BLaER1 (cell line): ENCODE measurements at regions not wholly inside any gene's neighbourhood (a gene's known extent, or its start where the extent isn't known, plus 50 kb on each side); places are given as distances from the start of the nearest gene placed in this dataset.
"Not testable (repeated sequence)": the region's sequence is repeated elsewhere in the genome, so short reads cannot be mapped to it uniquely, and the experiment has no call there.

Source experiments
- H3K27ac ChIP-seq: shearing (Covaris generic); formaldehyde crosslinking; 2 replicates; pipeline ENCODE4 v1.8.1; 2022
- H3K27me3 ChIP-seq: shearing (Covaris generic); formaldehyde crosslinking; 2 replicates; pipeline ENCODE4 v1.8.1; 2022
- H3K36me3 ChIP-seq: shearing (Covaris generic); formaldehyde crosslinking; 2 replicates; pipeline ENCODE4 v1.8.1; 2022
- H3K4me1 ChIP-seq: shearing (Covaris generic); formaldehyde crosslinking; 2 replicates; pipeline ENCODE4 v1.8.1; 2022
- H3K4me2 ChIP-seq: shearing (Covaris generic); formaldehyde crosslinking; 2 replicates; pipeline ENCODE4 v1.8.1; 2022
- H3K4me3 ChIP-seq: shearing (Covaris generic); formaldehyde crosslinking; 2 replicates; pipeline ENCODE4 v1.8.1; 2022
- H3K9ac ChIP-seq: shearing (Covaris generic); formaldehyde crosslinking; 2 replicates; pipeline ENCODE4 v1.8.1; 2022
- H3K9me3 ChIP-seq: shearing (Covaris generic); formaldehyde crosslinking; 2 replicates; pipeline ENCODE4 v1.8.1; 2022
- H4K20me1 ChIP-seq: shearing (Covaris generic); formaldehyde crosslinking; 2 replicates; pipeline ENCODE4 v1.8.1; 2022
- Cebpa-rat ChIP-seq: shearing (Covaris generic); IDR thresholded peaks from 2 replicates; pipeline ENCODE4 v1.8.1; 2022

DNA sequence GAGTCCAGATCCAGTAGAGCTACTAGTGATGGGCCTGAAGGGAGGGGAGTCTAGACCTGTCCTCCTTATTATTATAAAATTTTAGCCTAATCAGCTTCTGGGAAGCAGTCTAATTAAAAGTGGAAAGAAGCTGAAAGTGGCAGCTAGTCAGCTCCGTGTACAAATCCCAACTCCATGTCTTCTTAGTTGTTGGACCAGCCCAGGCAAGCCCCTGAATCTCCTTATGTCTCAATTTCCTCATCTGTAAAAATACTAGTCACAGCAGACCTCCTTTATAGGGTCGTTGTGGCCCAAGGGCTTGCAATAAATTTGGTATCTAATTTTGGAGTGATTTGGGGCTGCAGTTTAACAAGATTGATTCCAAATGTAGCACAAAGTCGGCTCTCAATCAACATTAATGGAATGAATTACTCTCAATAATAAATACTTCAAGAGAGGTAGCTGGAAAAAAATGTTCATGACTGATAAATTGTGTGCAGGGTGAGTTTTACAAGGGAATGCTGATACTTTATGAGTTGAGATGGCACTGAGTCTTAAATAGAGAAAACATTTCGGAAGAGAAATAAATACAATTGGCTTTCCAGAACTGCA, 118.3 kb upstream of the NDUFV2 start:
- Histone ChIP-seq H3K4me2 (0 out of 2 replicates have a peak overlapping the region, but pooled peaks have one; percentile 80), H3K9ac (no peak overlapping the region), H3K36me3 (no peaks in the 10 kb centered on the region), H3K4me1 (peaks cover 91% of the 10 kb centered on the region), H3K27me3 (no peaks in the 10 kb centered on the region), H4K20me1 (no peaks in the 10 kb centered on the region), H3K27ac (no peak overlapping the region), H3K9me3 (no peaks in the 10 kb centered on the region), H3K4me3 (no peak overlapping the region)
- no peak for TF ChIP-seq Cebpa-rat

DNA sequence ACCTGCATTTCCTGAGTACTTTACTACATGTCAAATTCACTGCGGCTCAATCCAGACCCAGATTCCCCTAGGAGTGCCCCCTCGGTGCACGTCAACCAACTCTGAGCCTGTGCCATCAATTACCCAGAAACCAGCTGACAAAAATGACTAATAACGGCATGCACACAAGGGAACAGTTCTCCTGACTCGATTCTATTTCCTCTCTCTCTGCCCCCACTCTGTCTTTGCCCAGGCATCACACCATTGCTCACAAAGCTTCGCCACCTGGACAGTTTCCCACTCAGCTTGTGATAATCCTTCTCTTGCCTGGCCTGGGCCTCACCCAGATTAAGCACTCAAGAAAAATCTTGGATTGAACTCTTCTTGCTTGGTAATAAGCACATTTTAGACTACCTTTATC, 115.3 kb upstream of the NDUFV2 start:
- Histone ChIP-seq H3K4me3 (no peak overlapping the region), H3K4me1 (peaks cover 83% of the 10 kb centered on the region), H3K4me2 (peak overlapping the region; percentile 72), H3K27me3 (no peaks in the 10 kb centered on the region), H3K27ac (peak overlapping the region; percentile 20), H4K20me1 (no peaks in the 10 kb centered on the region), H3K9me3 (no peaks in the 10 kb centered on the region), H3K36me3 (no peaks in the 10 kb centered on the region), H3K9ac (peak overlapping the region; percentile 30; the same call in 1 of the 2 replicates)
- no peak for TF ChIP-seq Cebpa-rat

DNA sequence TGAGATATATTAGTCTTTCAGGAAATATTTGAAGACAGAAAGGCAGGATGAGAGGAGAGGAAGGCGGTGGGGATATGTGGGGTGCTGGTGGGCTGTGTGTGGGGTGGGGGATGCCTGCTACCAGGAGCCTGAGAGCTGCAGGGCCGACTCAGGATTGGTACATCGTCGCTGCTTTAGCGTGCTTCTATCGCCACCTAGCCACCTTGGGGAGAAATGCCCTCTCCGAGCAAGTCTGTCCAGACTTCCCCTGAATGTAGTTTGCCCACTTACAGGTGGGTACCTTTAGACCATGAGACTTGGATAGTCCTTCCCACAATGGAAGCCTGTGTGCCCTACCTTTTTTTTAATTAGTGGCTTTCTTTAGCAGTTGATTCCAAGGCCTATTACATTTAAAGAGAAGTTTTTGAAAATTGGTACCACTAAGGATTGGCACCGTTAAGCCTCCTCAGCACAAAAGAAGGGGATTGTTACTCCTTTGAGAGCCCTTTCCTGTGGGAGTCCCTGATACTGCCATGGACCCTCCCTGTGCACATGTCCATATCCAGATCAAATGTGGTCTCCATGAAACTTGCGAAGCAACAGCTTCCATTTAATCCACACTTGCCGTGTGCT, 114.1 kb upstream of the NDUFV2 start:
- Histone ChIP-seq H3K4me3 (no peak overlapping the region), H3K4me2 (peak overlapping the region; percentile 72), H3K27me3 (no peaks in the 10 kb centered on the region), H3K9ac (no peak overlapping the region), H4K20me1 (no peaks in the 10 kb centered on the region), H3K9me3 (no peaks in the 10 kb centered on the region), H3K4me1 (peaks cover 72% of the 10 kb centered on the region), H3K27ac (no peak overlapping the region), H3K36me3 (no peaks in the 10 kb centered on the region)
- no peak for TF ChIP-seq Cebpa-rat

DNA sequence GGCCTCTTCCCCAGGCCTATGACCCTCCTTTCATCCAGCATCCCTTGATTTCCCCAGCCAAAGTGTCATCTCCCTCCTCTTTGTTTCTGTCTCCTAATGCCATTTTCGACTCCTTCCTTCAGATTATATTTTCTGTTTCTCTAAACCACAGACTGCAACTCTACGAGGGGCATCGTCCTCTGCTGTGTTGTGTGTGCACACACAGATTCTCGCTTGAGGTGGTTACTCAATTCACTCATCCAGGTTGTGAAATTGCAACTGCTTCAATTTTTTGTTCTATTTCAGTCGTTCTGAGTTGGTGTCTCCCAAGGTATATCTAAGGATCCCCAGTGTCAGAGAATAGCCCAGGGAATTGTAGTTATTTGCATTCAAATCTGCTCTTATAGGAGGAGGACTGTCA, 113.5 kb upstream of the NDUFV2 start:
- H3K36me3 ChIP-seq = no peaks in the 10 kb centered on the region
- H3K4me3 ChIP-seq = no peak overlapping the region
- H3K27me3 ChIP-seq = no peaks in the 10 kb centered on the region
- H3K27ac ChIP-seq = no peak overlapping the region
- H3K4me1 ChIP-seq = peaks cover 66% of the 10 kb centered on the region
- no peaks in the 10 kb centered on the region for H3K9me3 ChIP-seq
- H4K20me1 ChIP-seq = no peaks in the 10 kb centered on the region
- no peak overlapping the region for H3K9ac ChIP-seq
- H3K4me2 ChIP-seq = peak overlapping the region; percentile 72; the same call in 1 of the 2 replicates
- TF ChIP-seq Cebpa-rat = no peak

DNA sequence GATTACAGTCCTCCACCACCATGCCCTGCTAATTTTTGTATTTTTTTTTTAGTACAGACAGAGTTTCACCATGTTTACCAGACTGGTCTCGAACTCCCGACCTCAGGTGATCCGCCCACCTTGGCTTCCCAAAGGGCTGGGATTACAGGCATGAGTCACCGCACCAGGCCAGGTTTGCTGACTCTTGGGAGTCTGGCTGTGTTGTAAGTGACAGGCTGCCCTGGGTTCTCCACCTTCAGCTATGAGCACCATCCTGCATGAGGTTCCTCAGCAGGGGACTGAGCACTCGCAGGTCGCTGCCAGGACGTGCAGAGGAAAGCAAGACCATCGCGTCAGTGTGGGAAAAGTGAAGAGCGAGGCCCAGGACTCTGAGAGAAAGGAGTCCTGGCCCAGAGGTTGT, 112.6 kb upstream of the NDUFV2 start:
- H3K27me3 ChIP-seq = no peaks in the 10 kb centered on the region
- no peaks in the 10 kb centered on the region for H3K9me3 ChIP-seq
- no peaks in the 10 kb centered on the region for H4K20me1 ChIP-seq
- H3K9ac ChIP-seq = no peak overlapping the region
- no peak overlapping the region for H3K4me3 ChIP-seq
- no peaks in the 10 kb centered on the region for H3K36me3 ChIP-seq
- no peak overlapping the region for H3K4me2 ChIP-seq
- no peak for TF ChIP-seq Cebpa-rat
- peaks cover 64% of the 10 kb centered on the region for H3K4me1 ChIP-seq
- no peak overlapping the region for H3K27ac ChIP-seq

DNA sequence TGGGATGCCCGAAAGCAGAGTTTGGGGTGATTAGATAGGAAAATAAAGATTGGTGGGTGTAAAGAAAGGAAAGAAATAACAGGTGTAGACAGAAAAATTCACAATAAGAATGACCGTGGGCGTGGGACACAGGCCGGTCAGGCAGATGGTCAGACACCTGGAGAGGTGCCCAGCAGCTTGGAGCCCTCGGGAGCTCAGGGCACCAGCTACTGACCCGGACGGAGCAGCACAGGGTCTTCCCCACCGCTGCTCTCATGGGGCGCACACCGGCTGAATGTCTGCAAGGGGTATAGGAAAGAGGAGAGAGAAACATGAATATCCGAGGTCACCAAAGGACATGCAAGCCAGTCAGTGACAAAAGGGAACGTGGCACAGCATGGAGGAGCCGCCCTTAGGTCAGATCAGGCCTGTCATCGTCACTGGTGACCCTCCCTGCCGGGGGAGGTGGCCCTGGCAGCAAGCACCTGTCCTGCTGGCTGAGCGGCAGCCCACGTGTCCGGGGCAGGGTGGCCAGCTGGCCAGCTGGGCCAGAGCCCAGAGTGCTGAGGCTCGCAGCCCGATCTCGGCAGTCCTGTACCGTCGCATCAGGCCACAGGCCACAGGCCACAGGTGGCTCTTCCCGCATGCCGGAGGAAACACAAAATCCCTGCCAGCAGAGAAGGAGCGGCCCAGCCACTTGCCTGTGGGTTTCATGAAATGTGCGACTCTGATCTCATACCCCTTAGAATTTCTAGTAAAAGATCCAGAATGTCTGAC, 112.0 kb upstream of the NDUFV2 start:
- Histone ChIP-seq H4K20me1 (no peaks in the 10 kb centered on the region), H3K36me3 (no peaks in the 10 kb centered on the region), H3K27me3 (no peaks in the 10 kb centered on the region), H3K4me1 (peaks cover 60% of the 10 kb centered on the region), H3K9ac (no peak overlapping the region), H3K9me3 (no peaks in the 10 kb centered on the region), H3K4me3 (no peak overlapping the region), H3K27ac (no peak overlapping the region), H3K4me2 (peak overlapping the region; percentile 9; the same call in 1 of the 2 replicates)
- no peak for TF ChIP-seq Cebpa-rat

DNA sequence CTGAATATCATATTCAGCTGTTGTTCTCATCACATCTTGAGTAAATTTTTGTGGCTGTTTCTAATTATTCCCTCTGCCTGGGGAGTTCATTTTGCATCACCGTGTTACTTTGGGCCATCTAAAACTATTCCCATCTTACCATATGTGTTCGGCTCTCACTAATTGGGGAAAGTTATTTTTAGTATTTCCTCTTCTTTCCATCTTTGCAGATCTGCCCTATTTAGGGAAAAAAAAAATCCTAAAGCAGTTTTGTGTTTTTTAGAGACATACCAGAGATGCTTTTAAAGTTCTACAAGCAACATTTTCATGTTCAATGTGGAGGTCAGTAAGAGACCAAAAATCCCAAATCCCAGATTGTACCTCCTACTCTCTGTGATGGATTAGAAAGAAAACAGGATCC, 111.3 kb upstream of the NDUFV2 start:
- H3K4me1 ChIP-seq = peaks cover 53% of the 10 kb centered on the region
- H3K36me3 ChIP-seq = no peaks in the 10 kb centered on the region
- peak overlapping the region; percentile 9; the same call in 1 of the 2 replicates for H3K4me2 ChIP-seq
- no peaks in the 10 kb centered on the region for H3K27me3 ChIP-seq
- no peaks in the 10 kb centered on the region for H4K20me1 ChIP-seq
- no peak overlapping the region for H3K27ac ChIP-seq
- H3K9ac ChIP-seq = no peak overlapping the region
- no peaks in the 10 kb centered on the region for H3K9me3 ChIP-seq
- no peak for TF ChIP-seq Cebpa-rat
- no peak overlapping the region for H3K4me3 ChIP-seq

DNA sequence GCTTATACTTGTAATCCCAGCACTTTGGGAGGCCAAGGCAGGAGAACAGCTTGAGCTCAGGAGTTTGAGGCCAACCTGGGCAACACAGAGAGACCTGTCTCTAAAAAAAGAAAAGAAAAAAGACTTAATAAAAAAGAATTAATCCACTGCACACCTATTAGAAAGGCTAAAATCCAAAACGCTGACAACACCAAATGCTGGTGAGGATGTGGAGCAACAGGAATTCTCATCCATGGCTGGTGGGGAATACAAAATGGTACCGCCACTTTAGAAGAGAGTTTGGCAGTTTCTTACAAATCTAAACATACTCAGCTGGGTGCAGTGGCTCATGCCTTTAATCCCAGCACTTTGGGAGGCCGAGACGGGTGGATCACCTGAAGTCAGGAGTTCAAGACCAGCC, 110.0 kb upstream of the NDUFV2 start:
- H3K27ac ChIP-seq, H4K20me1 ChIP-seq, H3K36me3 ChIP-seq, H3K4me3 ChIP-seq, H3K4me2 ChIP-seq, H3K9me3 ChIP-seq, H3K27me3 ChIP-seq, H3K9ac ChIP-seq: not testable (repeated sequence)
- H3K4me1 ChIP-seq = peaks cover 40% of the 10 kb centered on the region

DNA sequence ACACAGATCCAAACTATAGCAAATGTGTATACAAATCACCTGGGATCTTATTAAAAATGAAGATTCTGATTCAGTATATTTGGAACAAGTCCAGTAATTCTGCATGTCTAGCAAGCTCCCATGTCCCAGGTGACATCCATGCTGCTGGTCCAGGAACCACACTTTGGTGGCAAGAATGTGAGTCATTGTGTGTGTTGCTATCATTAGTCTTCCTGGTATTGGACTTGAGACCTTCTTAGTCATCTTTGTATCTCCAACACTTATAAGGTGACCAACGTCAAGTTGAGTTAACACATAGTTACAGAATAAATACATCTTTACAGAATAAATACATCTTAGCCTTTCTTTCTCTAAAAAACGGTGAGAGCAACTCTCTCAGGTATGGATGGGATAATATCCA, 107.9 kb upstream of the NDUFV2 start:
- Histone ChIP-seq H3K4me2 (no peak overlapping the region), H3K27ac (no peak overlapping the region), H3K9ac (no peak overlapping the region), H4K20me1 (no peaks in the 10 kb centered on the region), H3K9me3 (no peaks in the 10 kb centered on the region; the same call in 1 of the 2 replicates), H3K4me3 (no peak overlapping the region), H3K4me1 (peaks cover 19% of the 10 kb centered on the region), H3K36me3 (no peaks in the 10 kb centered on the region), H3K27me3 (no peaks in the 10 kb centered on the region)
- no peak for TF ChIP-seq Cebpa-rat

DNA sequence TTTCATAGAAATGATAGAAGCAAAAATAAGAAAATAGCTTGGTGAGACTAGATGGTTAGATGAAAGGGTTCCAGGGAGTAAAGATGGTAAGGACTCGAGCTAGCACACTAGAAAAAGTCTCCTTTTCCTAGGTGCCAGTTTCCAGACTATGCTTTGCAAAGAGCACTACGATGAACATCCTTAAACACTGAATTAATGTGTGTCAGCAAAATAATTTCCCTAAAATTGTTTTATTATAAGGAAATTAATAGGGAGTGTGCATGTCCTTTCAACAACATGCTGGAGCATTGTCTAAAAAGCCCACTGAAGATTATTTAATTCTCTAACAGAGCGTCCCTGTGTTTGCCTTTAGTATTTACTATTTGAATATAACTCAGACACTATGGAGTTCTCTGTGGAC, 107.4 kb upstream of the NDUFV2 start:
- no peak overlapping the region for H3K4me2 ChIP-seq
- no peaks in the 10 kb centered on the region; the same call in 1 of the 2 replicates for H3K9me3 ChIP-seq
- H3K36me3 ChIP-seq = no peaks in the 10 kb centered on the region
- H4K20me1 ChIP-seq = no peaks in the 10 kb centered on the region
- no peak overlapping the region for H3K4me3 ChIP-seq
- no peak for TF ChIP-seq Cebpa-rat
- H3K9ac ChIP-seq = no peak overlapping the region
- no peak overlapping the region for H3K27ac ChIP-seq
- peaks cover 14% of the 10 kb centered on the region for H3K4me1 ChIP-seq
- no peaks in the 10 kb centered on the region for H3K27me3 ChIP-seq
